ENCODE measurements at regions not wholly inside any gene's neighbourhood (a gene's known extent, or its start where the extent isn't known, plus 50 kb on each side); places are given as distances from the start of the nearest gene placed in this dataset.
"Not testable (repeated sequence)": the region's sequence is repeated elsewhere in the genome, so short reads cannot be mapped to it uniquely, and the experiment has no call there.

DNA sequence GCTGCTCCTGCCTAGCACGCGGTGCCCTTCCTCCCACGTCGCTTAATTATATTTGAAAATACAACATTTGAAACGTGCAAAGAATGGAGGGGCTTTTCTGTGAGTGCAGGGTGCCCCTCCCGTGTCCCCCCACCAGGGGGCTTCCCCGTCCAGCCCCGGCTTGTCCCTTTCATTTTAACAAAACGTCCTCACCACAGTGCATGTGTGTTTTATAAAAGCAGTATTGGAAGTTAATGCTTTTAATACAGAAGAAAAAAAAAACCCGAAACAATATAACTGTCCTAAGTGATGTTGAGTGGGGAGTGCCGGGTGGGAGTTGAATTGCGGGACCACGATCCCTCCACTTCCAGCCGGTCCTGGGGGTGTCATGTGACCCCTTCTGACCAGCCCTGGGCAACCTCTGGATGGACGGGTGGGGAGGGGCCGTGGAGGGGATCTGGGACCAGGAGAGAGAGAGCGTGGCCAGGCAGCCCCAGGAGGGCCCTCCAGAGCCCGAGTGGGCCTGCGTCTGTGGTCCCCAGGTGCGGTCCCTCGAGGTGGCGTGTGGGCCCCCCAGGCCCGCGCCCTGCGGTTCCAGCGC lies 155.3 kb downstream of the TMEM121 start:
- not testable (repeated sequence) for DNase-seq

DNA sequence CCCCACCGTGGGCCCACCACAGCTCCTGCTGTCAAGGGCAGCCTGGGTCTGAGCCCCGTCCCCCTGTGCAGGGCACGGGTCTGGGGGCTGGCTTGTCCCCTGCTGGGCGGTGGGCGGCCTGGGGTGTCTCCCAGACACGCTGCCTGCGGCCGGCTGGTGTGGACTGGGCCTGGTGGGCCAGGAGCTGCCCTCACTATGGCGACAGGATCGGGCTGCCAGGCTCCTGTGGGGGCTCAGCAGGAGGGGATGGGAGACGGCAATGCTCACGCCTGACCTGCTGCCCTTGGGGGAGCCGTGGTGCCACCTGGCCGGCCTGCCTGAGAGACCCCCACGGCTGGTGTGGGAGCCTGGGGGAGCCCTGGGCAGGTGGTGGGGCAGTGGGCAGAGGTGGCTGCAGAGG lies 156.1 kb downstream of the TMEM121 start:
- not testable (repeated sequence) for DNase-seq

GRCh38 chr14:105682956-105683570 lies 156.7 kb downstream of the TMEM121 start:
- no peak for DNase-seq

GRCh38 chr14:105684056-105684455 lies 157.7 kb downstream of the TMEM121 start:
- DNase-seq: not testable (repeated sequence)

DNA sequence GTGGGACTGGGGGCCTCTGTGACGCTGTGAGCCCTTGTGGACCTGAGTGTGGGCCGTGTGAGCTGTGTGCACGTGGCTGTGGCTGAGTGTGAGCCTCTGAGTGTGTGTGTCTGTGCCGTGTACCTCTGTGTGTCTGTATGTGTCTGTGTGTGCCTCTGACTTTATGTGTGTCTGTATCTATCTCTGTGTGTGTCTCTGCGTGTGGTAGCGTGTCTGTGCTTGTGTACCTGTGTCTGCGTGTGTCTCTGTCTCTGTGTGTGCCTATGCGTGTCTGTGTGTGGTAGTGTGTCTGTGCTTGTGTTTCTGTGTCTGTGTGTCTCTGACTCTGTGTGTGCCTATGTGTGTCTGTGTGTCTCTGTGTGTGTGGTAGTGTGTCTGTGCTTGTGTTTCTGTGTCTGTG lies 158.2 kb downstream of the TMEM121 start:
- DNase-seq: not testable (repeated sequence)

DNA sequence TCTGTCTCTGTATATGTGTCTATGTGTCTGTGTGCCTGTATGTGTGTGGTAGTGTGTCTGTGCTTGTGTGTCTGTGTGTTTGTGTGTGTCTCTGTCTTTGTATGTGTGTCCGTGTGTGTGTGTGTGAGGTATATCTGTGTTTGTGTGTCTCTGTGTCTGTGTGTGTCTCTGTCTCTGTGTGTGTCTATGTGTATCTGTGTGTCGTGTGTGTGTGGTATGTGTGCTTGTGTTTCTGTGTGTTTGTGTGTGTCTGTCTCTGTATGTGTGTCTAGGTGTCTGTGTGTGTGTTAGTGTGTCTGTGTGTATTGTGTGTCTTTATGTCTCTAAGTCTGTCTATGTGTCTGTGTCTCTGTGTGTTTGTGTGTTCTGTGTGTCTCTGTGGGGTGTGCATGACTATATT lies 158.6 kb downstream of the TMEM121 start:
- DNase-seq: no peak

GRCh38 chr14:105685605-105686004 lies 159.2 kb downstream of the TMEM121 start:
- DNase-seq: not testable (repeated sequence)

GRCh38 chr14:105686050-105686449 lies 159.7 kb downstream of the TMEM121 start:
- DNase-seq: not testable (repeated sequence)

- DNase-seq: not testable (repeated sequence)
These were observed 160.2 kb downstream of the TMEM121 start for GRCh38 chr14:105686462-105687170.

DNA sequence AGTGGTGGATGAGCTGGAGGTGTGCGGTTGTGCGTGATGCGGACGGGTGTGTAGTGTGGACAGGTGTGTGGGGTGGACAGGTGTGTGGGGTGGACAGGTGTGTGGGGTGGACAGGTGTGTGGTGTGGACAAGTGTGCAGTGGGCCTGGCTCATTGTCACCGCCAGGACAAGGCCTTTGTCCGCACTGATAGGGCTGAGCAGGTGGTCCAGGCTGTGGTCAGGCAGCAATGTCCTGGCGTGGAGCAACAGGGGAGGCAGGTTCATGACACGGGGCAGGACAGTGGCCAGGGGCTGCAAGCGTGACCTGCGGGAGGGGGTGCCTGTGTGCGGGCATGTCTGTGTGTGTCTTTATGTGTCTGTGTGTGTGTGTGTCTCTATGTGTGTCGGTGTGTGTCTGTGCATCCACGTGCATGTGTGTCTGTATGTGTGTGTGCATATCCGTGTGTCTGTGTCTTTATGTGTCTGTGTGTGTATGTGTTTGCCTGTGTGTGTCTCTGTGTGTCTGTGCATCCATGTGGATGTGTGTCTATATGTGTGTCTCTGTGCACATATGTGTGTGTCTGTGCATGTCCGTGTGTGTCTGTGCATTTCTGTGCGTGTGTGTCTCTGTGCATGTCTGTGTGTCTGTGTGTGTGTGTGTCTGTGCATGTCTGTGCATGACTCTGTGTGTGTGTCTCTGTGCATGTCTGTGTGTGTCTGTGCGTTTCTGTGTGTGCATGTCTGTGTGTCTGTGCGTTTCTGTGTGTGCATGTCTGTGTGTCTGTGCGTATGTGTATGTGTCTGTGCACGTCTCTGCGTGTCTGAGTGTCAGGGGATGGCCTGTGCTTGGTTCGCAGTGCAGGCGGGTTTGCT lies 161.0 kb downstream of the TMEM121 start:
- not testable (repeated sequence) for DNase-seq

DNA sequence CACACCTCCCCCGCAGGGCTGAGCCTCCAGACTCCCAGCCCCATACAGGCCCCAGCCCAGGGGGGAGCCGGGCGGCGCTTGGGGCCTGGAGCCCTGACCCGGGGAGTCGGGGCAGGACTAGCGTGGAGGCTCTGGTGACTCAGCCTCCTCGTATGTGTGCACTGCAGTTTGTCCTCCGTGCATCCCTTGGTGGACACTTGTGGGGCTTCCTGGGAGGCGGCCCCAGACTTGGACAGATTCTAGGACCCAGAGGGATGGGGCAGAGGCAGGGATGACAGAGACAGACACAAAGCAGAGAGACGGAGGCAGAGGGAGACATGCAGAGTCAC lies 161.6 kb downstream of the TMEM121 start:
- not testable (repeated sequence) for DNase-seq

DNA sequence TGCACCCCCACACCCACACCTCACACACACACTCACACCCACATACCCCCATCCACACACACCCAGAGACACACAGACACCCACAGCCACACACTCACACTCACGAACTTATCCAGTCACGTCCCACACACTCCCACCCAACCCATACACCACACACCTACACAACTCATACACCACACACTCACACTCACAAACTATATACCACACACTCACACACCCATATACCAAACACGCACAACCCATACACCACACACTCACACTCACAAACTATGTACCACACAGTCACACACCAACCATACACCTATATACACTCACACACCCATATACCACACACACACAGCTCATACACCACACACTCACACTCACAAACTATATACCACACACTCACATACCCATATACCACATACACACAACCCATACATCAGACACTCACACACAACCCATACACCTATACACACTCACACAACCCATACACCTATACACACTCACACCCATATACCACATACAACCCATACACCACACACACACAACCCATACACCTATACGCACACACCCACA lies 162.4 kb downstream of the TMEM121 start:
- DNase-seq: not testable (repeated sequence)

DNA sequence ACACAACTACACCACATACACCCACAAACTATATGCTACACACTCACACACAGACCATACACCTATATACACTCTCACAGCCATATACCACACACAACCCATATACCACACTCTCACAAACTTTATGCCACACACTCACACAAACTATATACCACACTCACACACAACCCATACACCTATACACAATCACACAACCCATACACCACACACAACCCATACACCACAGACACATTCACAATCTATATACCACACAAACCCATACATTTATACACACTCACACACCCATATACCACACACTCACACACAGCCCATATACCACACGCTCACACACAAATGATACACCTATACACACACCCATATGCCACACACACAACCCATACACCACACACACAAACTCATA lies 163.3 kb downstream of the TMEM121 start:
- no peak for DNase-seq

DNA sequence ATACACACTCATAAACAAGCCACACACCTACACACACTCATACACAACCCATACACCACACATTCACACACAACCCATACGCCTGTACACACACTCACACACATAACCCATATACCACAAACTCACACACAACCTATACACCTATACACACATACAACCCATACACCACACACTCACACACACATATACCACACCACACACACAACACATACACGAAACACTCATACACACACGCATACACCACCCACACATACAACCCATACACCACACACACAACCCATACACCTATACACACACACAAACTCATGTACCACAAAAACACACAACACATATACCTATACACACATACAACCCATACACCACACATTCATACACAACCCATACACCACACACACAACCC lies 164.3 kb downstream of the TMEM121 start:
- no peak for DNase-seq

- DNase-seq: not testable (repeated sequence)
These were observed 165.1 kb downstream of the TMEM121 start for GRCh38 chr14:105691321-105692109.

DNA sequence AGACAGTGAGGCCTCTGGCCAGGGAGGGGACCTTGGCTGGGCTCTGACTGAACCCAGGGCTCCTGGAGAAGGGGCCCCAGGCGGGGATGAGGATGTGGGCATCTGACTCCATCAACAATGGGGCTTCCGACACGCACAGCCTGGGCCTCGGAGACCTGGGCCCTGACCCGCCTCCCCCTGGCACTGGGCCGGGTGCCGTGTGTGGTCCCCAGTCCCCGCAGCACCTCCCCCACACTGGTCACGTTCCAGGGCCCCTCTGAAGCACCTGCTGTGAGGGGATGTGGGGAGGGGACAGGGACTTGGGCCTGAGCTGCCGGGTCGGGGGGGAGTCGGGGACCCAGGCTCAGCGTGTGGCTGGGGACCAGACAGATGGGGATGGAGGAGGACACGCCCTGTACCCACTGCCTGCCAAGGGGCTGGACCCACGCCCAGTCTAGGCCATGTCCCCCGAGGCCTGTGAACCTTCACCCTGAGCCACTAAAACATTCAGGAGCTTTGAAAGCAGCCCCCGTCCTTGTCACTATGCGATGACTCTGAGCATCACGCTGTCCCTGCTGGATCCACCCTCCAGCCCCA lies 165.8 kb downstream of the TMEM121 start:
- not testable (repeated sequence) for DNase-seq

DNA sequence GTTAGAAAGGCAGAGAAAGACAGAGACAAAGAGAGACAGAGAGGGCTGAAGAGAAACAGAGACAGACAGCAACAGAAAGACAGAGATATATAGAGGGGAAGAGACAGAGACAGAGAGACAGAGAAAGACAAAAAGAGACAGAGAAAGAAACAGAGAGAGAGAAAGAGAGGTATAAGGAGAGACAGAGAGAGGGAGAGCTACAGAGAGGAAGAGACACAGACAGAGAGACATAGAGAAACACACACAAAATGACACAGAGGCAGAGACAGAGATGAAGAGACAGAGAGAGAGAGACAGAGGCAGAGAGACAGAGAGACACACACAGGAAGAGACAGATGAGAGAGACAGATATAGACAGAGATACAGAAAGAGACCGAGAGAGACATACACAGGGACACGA lies 168.6 kb downstream of the TMEM121 start:
- no peak for DNase-seq

- DNase-seq: not testable (repeated sequence)
These were observed 170.0 kb downstream of the TMEM121 start for GRCh38 chr14:105696388-105696787.

GRCh38 chr14:105697414-105697813 lies 171.0 kb downstream of the TMEM121 start:
- not testable (repeated sequence) for DNase-seq

- DNase-seq: not testable (repeated sequence)
These were observed 171.6 kb downstream of the TMEM121 start for GRCh38 chr14:105697955-105698354.

DNA sequence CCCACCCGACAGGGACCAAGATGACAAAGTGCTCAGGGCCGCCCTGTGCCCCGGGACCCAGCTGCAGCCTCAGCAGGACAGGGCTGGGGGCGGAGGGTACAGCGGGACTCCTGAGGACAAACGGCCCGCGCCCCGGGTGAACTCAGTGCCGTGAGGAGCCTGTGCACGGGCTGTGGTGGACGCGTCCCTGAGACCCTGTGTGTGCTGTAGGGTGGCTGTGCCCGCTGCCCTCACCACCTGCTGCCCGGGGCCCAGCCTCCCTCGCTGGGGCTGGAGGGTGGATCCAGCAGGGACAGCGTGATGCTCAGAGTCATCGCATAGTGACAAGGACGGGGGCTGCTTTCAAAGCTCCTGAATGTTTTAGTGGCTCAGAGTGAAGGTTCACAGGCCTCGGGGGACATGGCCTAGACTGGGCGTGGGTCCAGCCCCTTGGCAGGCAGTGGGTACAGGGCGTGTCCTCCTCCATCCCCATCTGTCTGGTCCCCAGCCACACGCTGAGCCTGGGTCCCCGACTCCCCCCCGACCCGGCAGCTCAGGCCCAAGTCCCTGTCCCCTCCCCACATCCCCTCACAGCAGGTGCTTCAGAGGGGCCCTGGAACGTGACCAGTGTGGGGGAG lies 172.7 kb downstream of the TMEM121 start:
- not testable (repeated sequence) for DNase-seq
